ENCODE measurements at regions not wholly inside any gene's neighbourhood (a gene's known extent, or its start where the extent isn't known, plus 50 kb on each side); places are given as distances from the start of the nearest gene placed in this dataset.
A peak's percentile ranks its signal among the peaks of the same experiment; 100 is the strongest.

DNA sequence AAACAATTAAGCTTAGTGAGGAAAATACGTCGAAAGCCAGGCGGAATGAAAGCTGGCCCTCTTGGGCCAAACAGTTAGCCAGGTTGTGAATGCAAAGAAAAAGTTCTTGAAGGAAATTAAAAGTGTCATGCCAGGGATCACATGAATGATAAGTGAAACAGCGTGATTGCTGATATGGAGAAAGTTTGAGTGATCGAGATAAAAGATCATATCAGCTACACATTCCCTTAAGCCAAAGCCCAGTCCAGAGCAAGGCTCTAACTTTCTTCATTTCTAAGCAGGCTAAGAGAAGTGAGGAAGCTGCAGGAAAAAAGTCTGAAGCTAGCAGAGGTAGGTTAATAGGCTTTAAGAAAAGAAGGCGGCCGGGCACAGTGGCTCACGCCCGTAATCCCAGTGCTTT lies 254.0 kb downstream of the EFNB2 start:
- no peak for TF ChIP-seq CTCF (IDR thresholded peaks at IDR 0.05; ENCODE audit: borderline replicate concordance)
- peaks cover 20% of the 10 kb centered on the region for H3K9me3 ChIP-seq (replicated peaks)
- no peak overlapping the region for H3K4me3 ChIP-seq
- no peaks in the 10 kb centered on the region for H3K27me3 ChIP-seq (ENCODE audit: low read depth)
- H3K27ac ChIP-seq (replicated peaks): no peak overlapping the region
- H3K4me1 ChIP-seq: no peaks in the 10 kb centered on the region
- intact Hi-C loops (cut with micrococcal nuclease): no loop called here
- DNase-seq: no peak
- no peaks in the 10 kb centered on the region for H3K36me3 ChIP-seq

DNA sequence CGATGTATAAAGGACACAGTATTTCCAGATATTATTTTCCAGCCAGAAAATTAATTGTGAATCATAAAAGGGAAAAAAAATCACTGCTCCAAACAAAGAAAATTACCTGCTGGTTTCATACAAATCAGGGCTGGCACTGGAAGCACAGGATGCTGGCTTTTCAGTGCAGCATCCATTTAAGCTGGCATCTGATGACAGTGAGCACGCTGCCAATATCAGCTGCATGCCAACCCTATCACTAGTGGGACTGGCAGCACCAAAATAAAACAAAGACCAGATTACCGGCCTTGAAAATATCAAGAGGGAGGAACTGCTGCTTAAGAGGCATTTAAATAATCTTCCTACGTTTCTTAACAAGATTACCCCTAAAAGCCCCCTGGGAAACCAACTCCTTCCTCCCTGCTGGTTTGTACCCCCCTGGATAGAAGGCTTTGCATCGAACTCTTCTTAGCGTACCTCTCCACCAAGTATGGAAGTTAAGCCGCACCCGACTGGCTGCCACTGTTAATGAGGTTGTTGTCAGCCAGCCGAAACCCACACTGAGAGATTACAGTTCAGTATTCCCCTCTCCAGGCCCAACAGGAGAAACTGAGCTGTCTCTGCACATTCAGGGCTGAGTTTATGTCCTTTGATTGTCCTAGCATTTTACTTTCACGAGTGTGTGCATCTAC lies 257.8 kb downstream of the EFNB2 start:
- peak overlapping the region; percentile 18 for H3K4me3 ChIP-seq
- DNase-seq: peak; percentile 33
- no peak for TF ChIP-seq CTCF (IDR thresholded peaks at IDR 0.05; ENCODE audit: borderline replicate concordance)
- intact Hi-C loops (cut with micrococcal nuclease): no loop called here
- peaks cover 12% of the 10 kb centered on the region for H3K9me3 ChIP-seq (replicated peaks)
- H3K27ac ChIP-seq (replicated peaks): no peak overlapping the region
- no peaks in the 10 kb centered on the region for H3K36me3 ChIP-seq
- H3K4me1 ChIP-seq: no peaks in the 10 kb centered on the region
- H3K27me3 ChIP-seq (ENCODE audit: low read depth): peaks cover 17% of the 10 kb centered on the region

DNA sequence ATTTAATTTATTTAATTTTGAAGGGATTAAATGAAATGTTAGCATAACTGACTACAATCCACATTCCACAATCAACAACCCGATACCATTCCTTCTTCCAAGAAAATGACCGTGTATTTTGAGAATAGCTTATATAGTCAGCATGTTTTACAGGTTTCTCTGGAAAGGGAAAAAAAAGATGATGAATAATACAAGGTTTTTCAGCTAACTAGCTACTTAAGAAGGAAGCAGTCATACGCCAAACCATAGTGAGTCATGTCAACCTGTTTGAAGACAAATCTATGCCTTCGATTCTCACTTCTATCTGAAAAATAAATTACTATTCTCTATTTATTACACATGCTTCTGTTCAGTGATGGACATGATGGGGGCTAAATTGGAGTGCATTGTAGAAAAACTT lies 258.6 kb downstream of the EFNB2 start:
- no peak for TF ChIP-seq CTCF (IDR thresholded peaks at IDR 0.05; ENCODE audit: borderline replicate concordance)
- intact Hi-C loops (cut with micrococcal nuclease): no loop called here
- Histone ChIP-seq H3K27ac (replicated peaks) (no peak overlapping the region), H3K4me1 (no peaks in the 10 kb centered on the region), H3K36me3 (no peaks in the 10 kb centered on the region), H3K9me3 (replicated peaks) (peaks cover 5% of the 10 kb centered on the region), H3K4me3 (no peak overlapping the region), H3K27me3 (ENCODE audit: low read depth) (peaks cover 25% of the 10 kb centered on the region)
- DNase-seq: no peak

- Histone ChIP-seq H3K27ac (replicated peaks) (no peak overlapping the region), H3K4me3 (no peak overlapping the region), H3K9me3 (replicated peaks) (no peaks in the 10 kb centered on the region), H3K36me3 (no peaks in the 10 kb centered on the region), H3K27me3 (ENCODE audit: low read depth) (peaks cover 38% of the 10 kb centered on the region), H3K4me1 (no peaks in the 10 kb centered on the region)
- no peak for TF ChIP-seq CTCF (IDR thresholded peaks at IDR 0.05; ENCODE audit: borderline replicate concordance)
- intact Hi-C loops (cut with micrococcal nuclease): no loop called here
- DNase-seq: no peak
These were observed 259.9 kb downstream of the EFNB2 start for GRCh38 chr13:106275446-106276032.

GRCh38 chr13:106274551-106275203 lies 260.8 kb downstream of the EFNB2 start:
- H3K27me3 ChIP-seq (ENCODE audit: low read depth): peaks cover 47% of the 10 kb centered on the region
- no peaks in the 10 kb centered on the region for H3K36me3 ChIP-seq
- no peaks in the 10 kb centered on the region for H3K4me1 ChIP-seq
- intact Hi-C loops (cut with micrococcal nuclease): no loop called here
- no peak for DNase-seq
- H3K27ac ChIP-seq (replicated peaks): no peak overlapping the region
- no peak for TF ChIP-seq CTCF (IDR thresholded peaks at IDR 0.05; ENCODE audit: borderline replicate concordance)
- no peaks in the 10 kb centered on the region for H3K9me3 ChIP-seq (replicated peaks)
- no peak overlapping the region for H3K4me3 ChIP-seq
